Effector memory CD4-positive, alpha-beta T cell (primary cell): ENCODE measurements at regions not wholly inside any gene's neighbourhood (a gene's known extent, or its start where the extent isn't known, plus 50 kb on each side); places are given as distances from the start of the nearest gene placed in this dataset.

Experiments
- DNase-seq, 3 donors: peaks; one replicate each; pipeline ENCODE4 v3.0.0-alpha.2; 2020
- H3K27ac ChIP-seq: 2 replicates; pipeline ENCODE4 v1.7.0; 2013; ENCODE audit warnings: mild to moderate bottlenecking, low read length, moderate library complexity; ENCODE audit not compliant: insufficient read depth, poor library complexity, severe bottlenecking
- H3K27me3 ChIP-seq: replicated peaks from 2 replicates; pipeline ENCODE4 v1.7.0; 2013; ENCODE audit warnings: mild to moderate bottlenecking, low read length; ENCODE audit not compliant: insufficient read depth, control insufficient read depth, poor library complexity, severe bottlenecking
- H3K36me3 ChIP-seq: 2 replicates; pipeline ENCODE4 v1.7.0; 2013; ENCODE audit warnings: mild to moderate bottlenecking, low read length, moderate library complexity; ENCODE audit not compliant: control insufficient read depth, insufficient read depth
- H3K4me1 ChIP-seq: 2 replicates; pipeline ENCODE4 v1.7.0; 2013; ENCODE audit warnings: low read length, mild to moderate bottlenecking; ENCODE audit not compliant: control insufficient read depth, insufficient read depth, poor library complexity, severe bottlenecking
- H3K4me3 ChIP-seq: 2 replicates; pipeline ENCODE4 v1.7.0; 2013; ENCODE audit warnings: low read length, low read depth, mild to moderate bottlenecking; ENCODE audit not compliant: insufficient read depth, poor library complexity, severe bottlenecking
- H3K9me3 ChIP-seq: 2 replicates; pipeline ENCODE4 v1.7.0; 2013; ENCODE audit warnings: mild to moderate bottlenecking, low read length, moderate library complexity; ENCODE audit not compliant: control insufficient read depth

DNA sequence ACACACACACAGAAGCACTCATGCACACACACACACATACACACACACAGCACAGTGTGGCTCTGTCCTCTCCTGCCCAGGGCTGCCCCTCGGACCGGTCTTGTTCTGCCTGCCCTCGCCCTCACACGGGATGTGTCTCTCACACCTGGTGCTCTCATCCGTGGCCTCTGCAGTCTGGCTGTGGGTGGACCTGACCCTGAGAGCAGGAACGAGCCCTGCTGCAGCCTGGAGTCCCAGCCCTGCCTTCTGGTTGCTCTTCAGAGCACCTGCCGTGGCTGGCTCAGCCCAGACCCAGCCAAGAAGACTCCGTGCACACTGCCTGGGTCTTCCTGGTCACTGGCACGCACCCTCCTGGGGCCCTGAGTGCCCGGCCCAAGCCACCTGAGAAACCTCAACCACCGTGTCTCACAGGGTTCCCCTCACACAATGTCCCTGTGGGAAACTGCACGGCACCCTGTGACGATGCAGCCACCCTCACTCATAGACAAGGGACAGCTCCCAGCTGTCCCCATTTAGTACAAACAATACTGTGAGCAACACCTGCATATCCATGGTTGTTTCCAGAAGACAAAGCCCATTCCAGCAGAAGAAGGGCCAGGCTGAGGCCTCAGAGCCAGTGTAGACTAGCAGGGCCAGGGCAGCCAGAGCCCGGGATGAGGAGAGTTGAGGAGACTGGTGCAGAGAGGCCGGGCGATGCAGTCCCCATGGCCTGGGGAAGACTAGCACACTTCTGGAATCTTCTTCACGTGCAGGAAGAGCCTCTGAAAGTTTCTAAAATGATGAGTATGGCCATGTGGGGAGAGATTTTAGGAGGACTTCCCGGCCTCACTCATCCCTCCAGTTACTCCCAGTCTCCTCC is 234.0 kb downstream of the NPHP4 start:
- Histone ChIP-seq H3K4me1 (no peaks in the 10 kb centered on the region), H3K27ac (no peak overlapping the region), H3K9me3 (no peaks in the 10 kb centered on the region), H3K4me3 (no peak overlapping the region), H3K36me3 (no peaks in the 10 kb centered on the region), H3K27me3 (no peaks in the 10 kb centered on the region)
- no peak for DNase-seq

DNA sequence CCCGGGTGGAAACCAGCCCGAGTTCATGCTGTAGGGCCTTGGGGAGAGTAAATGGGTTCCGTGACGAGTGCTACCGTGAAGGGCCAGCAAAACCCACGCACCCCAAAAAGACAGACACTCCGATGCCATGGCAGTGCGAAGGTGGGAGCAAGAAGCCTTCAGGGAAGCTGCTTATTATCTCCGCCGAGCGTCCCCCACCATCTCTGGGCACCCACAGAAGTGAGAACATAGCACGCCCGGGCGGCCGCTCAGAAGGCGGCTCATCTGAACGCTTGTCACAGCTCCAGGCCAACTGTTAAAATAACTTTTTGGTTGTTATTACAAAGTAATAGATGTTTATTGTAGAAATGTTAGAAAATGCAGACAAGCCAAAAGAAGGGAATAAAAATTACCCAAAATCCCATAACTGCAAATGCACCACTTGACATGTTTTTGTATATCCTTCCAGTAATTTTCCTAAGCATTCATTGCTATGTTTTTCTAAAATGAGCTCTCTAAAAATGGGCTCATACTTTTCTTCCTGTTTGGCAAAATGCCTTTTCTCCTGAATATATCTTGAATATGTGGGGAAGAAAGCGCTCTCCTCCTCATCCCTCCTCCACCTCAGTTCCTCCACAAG is 234.9 kb downstream of the NPHP4 start:
- Histone ChIP-seq H3K9me3 (no peaks in the 10 kb centered on the region), H3K27ac (no peak overlapping the region), H3K36me3 (no peaks in the 10 kb centered on the region), H3K27me3 (no peaks in the 10 kb centered on the region), H3K4me1 (no peaks in the 10 kb centered on the region), H3K4me3 (no peak overlapping the region)
- DNase-seq: no peak

DNA sequence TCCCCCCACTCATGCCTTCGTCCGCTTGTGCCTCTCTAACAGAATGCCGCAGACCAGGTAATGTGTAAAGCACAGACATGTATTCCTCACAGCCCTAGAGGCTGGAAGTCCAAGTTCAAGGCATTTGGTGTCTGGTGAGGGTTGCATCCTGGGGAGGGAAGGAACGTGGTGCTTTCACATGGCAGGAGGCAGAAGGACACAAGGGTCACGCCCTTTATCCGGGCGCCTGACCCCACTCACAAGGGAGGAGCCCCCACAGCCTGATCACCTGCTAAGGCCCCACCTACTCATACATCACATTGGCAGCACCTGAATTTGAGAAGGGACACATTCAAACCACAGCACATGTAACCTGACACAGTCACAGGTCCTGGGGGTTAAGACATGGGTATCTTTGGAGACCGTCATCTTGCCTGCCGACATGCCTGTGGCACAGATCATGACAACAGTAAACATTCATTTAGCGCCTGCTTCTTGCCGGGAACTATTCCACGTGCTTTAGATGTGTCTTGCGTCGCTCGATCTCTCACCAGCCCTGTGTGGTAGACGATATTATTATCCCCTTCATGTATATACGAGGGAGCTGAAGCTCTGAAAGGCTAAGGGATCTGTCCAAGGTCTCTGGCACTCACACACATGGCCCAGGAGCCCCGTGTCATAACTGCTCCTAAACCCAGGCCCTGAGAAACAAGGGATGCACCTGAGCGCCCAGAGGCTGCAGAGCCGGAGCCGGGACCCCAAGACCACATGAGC is 235.6 kb downstream of the NPHP4 start:
- Histone ChIP-seq H3K27me3 (no peaks in the 10 kb centered on the region), H3K9me3 (no peaks in the 10 kb centered on the region), H3K4me3 (no peak overlapping the region), H3K4me1 (no peaks in the 10 kb centered on the region), H3K27ac (no peak overlapping the region), H3K36me3 (no peaks in the 10 kb centered on the region)
- no peak for DNase-seq

DNA sequence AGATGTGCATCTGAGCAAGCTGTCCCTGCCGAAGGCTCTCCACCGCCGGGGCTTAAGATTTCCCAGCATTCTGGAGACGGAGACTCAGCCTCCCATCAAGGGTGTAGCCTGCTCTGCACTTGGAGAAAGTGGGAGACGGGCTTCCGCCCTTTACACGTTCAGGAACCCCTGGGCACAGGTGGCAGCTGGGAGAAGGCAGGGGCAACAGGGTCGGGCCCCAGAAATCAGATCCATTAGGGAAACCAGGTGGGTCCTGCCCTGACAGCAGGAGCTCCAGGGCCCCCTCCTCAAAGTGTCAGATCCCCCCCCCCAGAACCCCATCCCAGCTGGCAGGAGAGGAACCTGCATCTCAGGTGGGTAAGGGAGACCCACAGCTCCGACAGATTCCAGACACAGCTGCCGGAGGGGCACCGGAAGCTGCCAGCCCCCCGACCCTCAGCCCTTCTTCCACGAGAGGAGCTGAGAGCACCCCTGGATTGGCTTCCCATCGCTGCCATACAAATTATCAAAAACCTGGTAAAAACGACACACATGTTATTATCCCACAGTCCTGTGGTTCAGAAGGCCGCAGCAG is 236.6 kb downstream of the NPHP4 start:
- H3K36me3 ChIP-seq: no peaks in the 10 kb centered on the region
- no peak for DNase-seq
- no peaks in the 10 kb centered on the region for H3K9me3 ChIP-seq
- H3K27ac ChIP-seq: no peak overlapping the region
- no peaks in the 10 kb centered on the region for H3K27me3 ChIP-seq
- H3K4me3 ChIP-seq: no peak overlapping the region
- no peaks in the 10 kb centered on the region for H3K4me1 ChIP-seq

DNA sequence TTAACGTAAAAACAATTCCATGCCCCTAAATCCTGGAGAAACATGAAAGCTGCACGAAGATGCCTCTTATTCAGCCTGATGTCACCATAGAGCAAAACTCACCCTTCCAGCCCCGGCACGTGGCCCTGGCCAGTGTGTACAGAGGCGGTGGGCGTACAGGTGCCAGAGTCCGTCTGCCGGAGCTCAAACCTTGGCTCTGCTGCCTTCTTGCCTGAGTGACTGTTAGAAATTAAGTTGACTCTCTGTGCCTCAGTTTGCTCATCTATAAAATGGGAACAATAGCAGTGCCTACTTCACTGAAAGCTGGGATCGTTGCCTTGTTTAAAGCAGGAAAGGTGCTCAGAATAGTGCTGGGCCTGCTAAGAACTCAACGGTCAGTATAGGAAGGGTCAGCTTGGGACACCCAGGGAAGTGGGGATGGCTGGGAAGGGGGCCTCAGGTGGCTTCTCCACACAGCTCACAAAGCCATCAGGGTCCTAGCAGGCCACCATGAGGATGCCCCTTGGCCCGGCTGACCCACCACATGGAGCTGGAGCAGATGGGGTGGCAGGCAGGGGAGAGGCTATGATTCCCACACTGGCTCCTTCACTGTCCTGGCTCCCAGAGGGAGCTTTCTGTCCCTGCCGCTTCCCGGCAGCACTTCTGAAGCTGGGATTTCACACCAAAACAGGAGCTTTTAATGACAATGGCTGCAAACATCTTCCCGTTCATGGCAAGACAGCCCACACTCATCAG is 237.2 kb downstream of the NPHP4 start:
- no peaks in the 10 kb centered on the region for H3K36me3 ChIP-seq
- H3K4me3 ChIP-seq: no peak overlapping the region
- no peak overlapping the region for H3K27ac ChIP-seq
- no peak for DNase-seq
- no peaks in the 10 kb centered on the region for H3K9me3 ChIP-seq
- no peaks in the 10 kb centered on the region for H3K4me1 ChIP-seq
- no peaks in the 10 kb centered on the region for H3K27me3 ChIP-seq

DNA sequence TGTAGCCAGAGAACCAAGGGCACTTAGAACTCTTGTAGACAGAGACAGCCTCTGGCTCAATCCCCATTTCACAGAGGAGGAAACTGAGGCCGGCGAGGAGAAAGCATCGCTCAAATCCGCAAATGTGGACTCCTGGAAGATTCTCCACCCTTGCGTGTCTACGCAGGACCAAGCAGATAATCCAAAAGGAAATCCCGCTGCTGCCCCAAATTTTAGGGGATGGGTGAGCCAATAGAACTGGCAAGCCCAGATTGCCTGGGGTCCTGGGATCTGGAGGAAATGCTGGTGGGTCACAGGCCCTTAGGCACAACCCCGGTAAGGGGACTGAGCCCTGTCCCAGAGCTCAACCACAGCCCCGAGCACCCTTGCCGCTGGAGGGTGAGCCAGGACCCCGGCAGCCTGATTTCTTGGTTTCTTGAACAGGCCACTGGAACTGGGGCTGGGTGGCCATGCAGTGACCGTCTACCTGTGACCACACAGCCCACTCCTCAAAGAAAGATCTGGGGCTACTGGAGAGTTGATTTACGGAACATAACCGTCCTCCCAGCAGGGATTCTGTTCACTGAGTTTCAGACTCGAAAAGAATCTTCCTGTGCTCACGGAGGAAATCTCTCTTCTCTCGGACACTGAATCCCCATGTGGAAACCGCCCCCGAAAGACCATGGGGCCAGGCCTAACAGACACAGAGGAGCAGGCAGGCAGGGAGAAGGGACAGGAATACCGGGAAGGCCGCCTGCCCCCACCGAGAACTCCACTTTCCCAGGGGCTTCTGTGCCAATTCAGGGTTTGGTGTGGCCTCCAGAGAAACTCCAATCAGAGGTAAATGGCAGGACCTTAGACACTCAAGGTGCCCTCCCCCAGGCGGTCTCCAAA is 238.4 kb downstream of the NPHP4 start:
- no peaks in the 10 kb centered on the region for H3K36me3 ChIP-seq
- H3K27ac ChIP-seq: no peak overlapping the region
- no peak for DNase-seq
- no peak overlapping the region for H3K4me3 ChIP-seq
- no peaks in the 10 kb centered on the region for H3K27me3 ChIP-seq
- H3K9me3 ChIP-seq: no peaks in the 10 kb centered on the region
- H3K4me1 ChIP-seq: no peaks in the 10 kb centered on the region

DNA sequence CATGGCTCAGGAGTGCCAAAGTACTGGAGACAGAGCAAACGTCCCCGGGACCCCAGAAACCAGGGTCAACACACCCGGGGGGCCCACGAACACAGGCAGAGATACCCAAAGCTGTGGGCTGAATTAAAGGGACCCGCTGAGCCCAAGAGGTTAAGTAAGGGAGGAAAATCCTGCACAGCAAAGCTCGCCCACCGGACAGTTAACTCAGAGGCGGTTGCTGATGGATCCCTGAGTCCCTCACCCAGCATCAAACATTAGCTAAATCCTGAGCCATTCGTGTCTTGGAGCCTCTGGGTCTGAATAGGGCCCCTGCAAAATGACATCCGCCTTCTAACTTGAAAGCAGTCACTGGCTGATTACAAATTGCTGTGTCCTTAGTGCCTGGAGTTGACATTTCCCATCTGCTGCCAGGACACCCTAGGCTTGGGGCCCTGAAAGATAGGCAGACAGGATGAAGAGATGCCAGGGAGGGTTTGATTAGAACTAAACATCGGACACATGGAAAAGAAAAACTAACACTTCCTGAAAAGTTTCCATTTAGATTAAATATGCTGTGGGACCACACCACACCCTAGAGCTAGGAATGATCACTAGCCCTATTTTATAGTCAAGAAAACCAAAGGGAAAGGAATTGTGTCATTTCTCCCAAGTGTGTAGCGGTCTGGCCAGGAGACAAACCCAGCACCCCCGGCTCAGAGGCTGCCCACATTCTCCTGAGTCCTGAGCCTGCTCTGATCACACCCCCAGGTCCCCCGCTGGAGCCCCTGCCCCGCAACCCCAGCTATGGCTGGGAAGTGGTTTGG is 239.3 kb downstream of the NPHP4 start:
- Histone ChIP-seq H3K27ac (no peak overlapping the region), H3K27me3 (no peaks in the 10 kb centered on the region), H3K9me3 (no peaks in the 10 kb centered on the region), H3K36me3 (no peaks in the 10 kb centered on the region), H3K4me1 (no peaks in the 10 kb centered on the region), H3K4me3 (no peak overlapping the region)
- no peak for DNase-seq

DNA sequence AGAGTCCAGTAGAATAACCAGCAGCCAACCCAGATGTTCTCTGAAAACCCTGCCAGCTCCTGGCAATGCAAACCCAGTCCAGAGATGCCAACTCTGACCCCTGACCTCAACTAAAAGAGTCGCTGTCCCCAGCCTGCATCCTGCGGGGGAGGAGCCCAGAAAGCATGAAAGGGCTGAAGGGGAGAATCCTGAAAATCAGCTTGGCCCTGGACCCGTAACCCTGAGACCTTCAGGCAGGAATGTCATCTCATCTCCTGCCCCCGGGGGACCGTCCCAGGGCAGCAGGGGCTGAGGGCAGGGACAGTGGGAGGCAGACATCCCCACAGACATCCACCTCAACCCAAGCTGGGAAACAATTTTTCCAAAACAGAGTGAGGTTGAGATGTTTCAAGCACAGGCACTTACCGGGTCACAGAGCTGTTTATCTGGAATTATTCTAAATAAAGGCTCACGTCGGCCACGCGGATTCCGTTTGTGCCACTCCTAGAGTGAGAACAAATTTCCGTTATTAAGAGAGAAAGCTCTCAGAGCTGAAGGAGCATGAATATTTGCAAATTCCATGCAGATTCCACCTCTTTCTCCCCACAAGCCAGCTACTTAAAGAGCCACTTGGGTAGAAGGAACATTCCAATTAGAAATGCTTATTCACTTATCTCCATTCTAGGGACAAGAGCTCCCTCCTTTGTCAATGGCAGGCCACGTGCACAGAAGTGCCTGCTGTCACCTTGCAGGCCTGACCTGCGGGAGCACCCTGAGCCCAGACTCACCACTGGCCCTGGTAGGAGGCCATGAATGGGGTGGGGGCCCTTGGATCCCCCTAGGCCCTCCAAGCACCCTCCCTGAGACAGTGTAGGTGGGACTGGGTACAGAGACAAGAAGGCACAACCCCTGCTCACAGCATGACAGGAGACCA is 240.1 kb downstream of the NPHP4 start:
- H3K4me1 ChIP-seq: no peaks in the 10 kb centered on the region
- H3K27ac ChIP-seq: no peak overlapping the region
- no peaks in the 10 kb centered on the region for H3K27me3 ChIP-seq
- H3K9me3 ChIP-seq: no peaks in the 10 kb centered on the region
- DNase-seq: no peak
- no peak overlapping the region for H3K4me3 ChIP-seq
- no peaks in the 10 kb centered on the region for H3K36me3 ChIP-seq
